IMR-90 (cell line): ENCODE measurements at regions not wholly inside any gene's neighbourhood (a gene's known extent, or its start where the extent isn't known, plus 50 kb on each side); places are given as distances from the start of the nearest gene placed in this dataset.

ENCODE experiments used
- ATAC-seq: fragments of 200-7000 bp; cut with Tn5 transposase; 2 replicates; pipeline ENCODE4 v1.9.1; 2020; ENCODE audit warnings: low read depth, mild to moderate bottlenecking, moderate library complexity
- BruUV-seq: library from RNA; stranded (reverse); fragments of 400-500 nt; replicated peaks from 2 replicates; lab custom pipeline; 2021; lab: Mats Ljungman, UMichigan
- CTCF ChIA-PET: fragments of 300-600 bp; formaldehyde crosslinking; extraction: SDS; loops from one replicate; lab custom pipeline; 2021; ENCODE audit warnings: antibody characterized with exemption; lab: Yijun Ruan, JAX
- POLR2A ChIA-PET: fragments of 300-600 bp; sonication (Branson Sonifier 250); formaldehyde crosslinking; loops from one replicate; lab custom pipeline; 2022; ENCODE audit warnings: antibody characterized with exemption; ENCODE audit not compliant: unreplicated experiment; lab: Charles Lee
- DNase-seq: peaks from one replicate; pipeline ENCODE4 v3.0.0; 2013
- H2AFZ ChIP-seq: replicated peaks from 2 replicates; pipeline ENCODE3; 2013; ENCODE audit warnings: low read length, mild to moderate bottlenecking; ENCODE audit not compliant: poor library complexity
- H2AK5ac ChIP-seq: 2 replicates; pipeline ENCODE4 v1.6.1; 2013; ENCODE audit warnings: low read depth, low read length, inconsistent platforms
- H2AK9ac ChIP-seq: replicated peaks from 2 replicates; pipeline ENCODE3; 2013; ENCODE audit warnings: mild to moderate bottlenecking, low read depth, low read length, moderate library complexity; ENCODE audit not compliant: poor library complexity
- H2BK120ac ChIP-seq: 2 replicates; pipeline ENCODE4 v1.6.1; 2013; ENCODE audit warnings: low read depth, low read length, inconsistent platforms
- H2BK15ac ChIP-seq: 3 replicates; pipeline ENCODE4 v1.6.1; 2013; ENCODE audit warnings: low read depth, low read length, inconsistent platforms
- H2BK20ac ChIP-seq: 2 replicates; pipeline ENCODE4 v1.6.1; 2013; ENCODE audit warnings: low read depth, mild to moderate bottlenecking, inconsistent platforms, low read length, moderate library complexity
- H2BK5ac ChIP-seq: 2 replicates; pipeline ENCODE4 v1.6.1; 2013; ENCODE audit warnings: mild to moderate bottlenecking, low read depth, low read length, inconsistent platforms; ENCODE audit not compliant: poor library complexity, severe bottlenecking
- H3K14ac ChIP-seq: replicated peaks from 2 replicates; pipeline ENCODE4 v1.6.1; 2013; ENCODE audit warnings: low read depth, low read length, inconsistent platforms
- H3K18ac ChIP-seq: 2 replicates; pipeline ENCODE4 v1.6.1; 2013; ENCODE audit warnings: low read depth, low read length, control low read depth
- H3K23ac ChIP-seq: 2 replicates; pipeline ENCODE4 v1.6.1; 2013; ENCODE audit warnings: low read depth, low read length, inconsistent platforms
- H3K27ac ChIP-seq: 2 replicates; pipeline ENCODE4 v1.5.1; 2013; ENCODE audit warnings: mild to moderate bottlenecking, control low read depth, low read length; ENCODE audit not compliant: insufficient read depth
- H3K27me3 ChIP-seq: 2 replicates; pipeline ENCODE4 v1.6.1; 2013; ENCODE audit warnings: low read length; ENCODE audit not compliant: control insufficient read depth, insufficient read depth
- H3K36me3 ChIP-seq: 2 replicates; pipeline ENCODE4 v1.6.1; 2013; ENCODE audit warnings: low read length, mixed read lengths; ENCODE audit not compliant: control insufficient read depth, insufficient read depth
- H3K4ac ChIP-seq: 2 replicates; pipeline ENCODE4 v1.6.1; 2013; ENCODE audit warnings: low read depth, low read length, inconsistent platforms
- H3K4me1 ChIP-seq: 2 replicates; pipeline ENCODE4 v1.6.1; 2013; ENCODE audit warnings: low read length, mixed read lengths; ENCODE audit not compliant: control insufficient read depth, insufficient read depth
- H3K4me2 ChIP-seq: 2 replicates; pipeline ENCODE4 v1.6.1; 2013; ENCODE audit warnings: low read depth, mild to moderate bottlenecking, control low read depth, low read length, moderate library complexity
- H3K4me3 ChIP-seq: 2 replicates; pipeline ENCODE4 v1.5.1; 2013; ENCODE audit warnings: low read depth, mild to moderate bottlenecking, control low read depth, low read length, moderate library complexity; ENCODE audit not compliant: insufficient read depth
- H3K56ac ChIP-seq: 2 replicates; pipeline ENCODE4 v1.6.1; 2013; ENCODE audit warnings: low read length, inconsistent platforms; ENCODE audit not compliant: insufficient read depth; ENCODE audit errors: extremely low read depth
- H3K79me1 ChIP-seq, 2 experiments: 2 replicates each; pipeline ENCODE4 v1.6.1; 2013; ENCODE audit warnings: low read length in 2 of 2, inconsistent platforms in 1 of 2, low read depth in 1 of 2
- H3K9ac ChIP-seq: 2 replicates; pipeline ENCODE4 v1.6.1; 2013; ENCODE audit warnings: low read depth, low read length, control low read depth
- H3K9me1 ChIP-seq: 2 replicates; pipeline ENCODE4 v1.6.1; 2013; ENCODE audit warnings: low read length, inconsistent platforms; ENCODE audit not compliant: insufficient read depth
- H3K9me3 ChIP-seq: 2 replicates; pipeline ENCODE4 v1.6.1; 2013; ENCODE audit warnings: low read length; ENCODE audit not compliant: control insufficient read depth, insufficient read depth
- H4K20me1 ChIP-seq: 2 replicates; pipeline ENCODE4 v1.6.1; 2013; ENCODE audit warnings: low read length, inconsistent platforms; ENCODE audit not compliant: insufficient read depth
- H4K5ac ChIP-seq: 2 replicates; pipeline ENCODE4 v1.6.1; 2013; ENCODE audit warnings: mild to moderate bottlenecking, low read depth, low read length, control low read depth
- H4K8ac ChIP-seq, 2 experiments: 2 replicates each; pipeline ENCODE4 v1.6.1; 2013; ENCODE audit warnings: low read depth in 2 of 2, low read length in 2 of 2, control low read depth in 1 of 2, inconsistent platforms in 1 of 2
- H4K91ac ChIP-seq: 2 replicates; pipeline ENCODE4 v1.6.1; 2013; ENCODE audit warnings: low read depth, low read length, inconsistent platforms; ENCODE audit not compliant: insufficient read depth
- CEBPB ChIP-seq: IDR thresholded peaks from 2 replicates; pipeline ENCODE4 v1.6.1; 2012; ENCODE audit warnings: low read depth, low read length, improper control_type of control experiment
- MAFK ChIP-seq: IDR thresholded peaks from 2 replicates; pipeline ENCODE4 v1.6.1; 2012; ENCODE audit warnings: low read depth, low read length, improper control_type of control experiment
- WGBS, 2 experiments: methylation state at CpG; one replicate each; pipeline versions ENCODE4 v1.1.5 to v1.1.7; 2013; ENCODE audit warnings: missing lambda C conversion rate in 2 of 2; ENCODE audit not compliant: insufficient read length in 1 of 2; ENCODE audit errors: extremely low coverage in 2 of 2; 5-methylcytosine and 5-hydroxymethylcytosine counted together
- dilution Hi-C: fragments of 300-500 bp; cut with HindIII; formaldehyde crosslinking; loops from one replicate; pipeline ENCODE4 v1.14.3; 2018; ENCODE audit warnings: low sequenced_read_pairs; ENCODE audit not compliant: unreplicated experiment
- in situ Hi-C: fragments of 300-500 bp; cut with MboI; formaldehyde crosslinking; loops from 3 replicates; pipeline ENCODE4 v1.14.3; 2019; ENCODE audit warnings: low sequenced_read_pairs, inconsistent platforms, mixed read lengths
- intact Hi-C: fragments of 100-400 bp; cut with micrococcal nuclease; formaldehyde crosslinking; loops from 2 replicates; pipeline ENCODE4 v1.10.0; 2022

DNA sequence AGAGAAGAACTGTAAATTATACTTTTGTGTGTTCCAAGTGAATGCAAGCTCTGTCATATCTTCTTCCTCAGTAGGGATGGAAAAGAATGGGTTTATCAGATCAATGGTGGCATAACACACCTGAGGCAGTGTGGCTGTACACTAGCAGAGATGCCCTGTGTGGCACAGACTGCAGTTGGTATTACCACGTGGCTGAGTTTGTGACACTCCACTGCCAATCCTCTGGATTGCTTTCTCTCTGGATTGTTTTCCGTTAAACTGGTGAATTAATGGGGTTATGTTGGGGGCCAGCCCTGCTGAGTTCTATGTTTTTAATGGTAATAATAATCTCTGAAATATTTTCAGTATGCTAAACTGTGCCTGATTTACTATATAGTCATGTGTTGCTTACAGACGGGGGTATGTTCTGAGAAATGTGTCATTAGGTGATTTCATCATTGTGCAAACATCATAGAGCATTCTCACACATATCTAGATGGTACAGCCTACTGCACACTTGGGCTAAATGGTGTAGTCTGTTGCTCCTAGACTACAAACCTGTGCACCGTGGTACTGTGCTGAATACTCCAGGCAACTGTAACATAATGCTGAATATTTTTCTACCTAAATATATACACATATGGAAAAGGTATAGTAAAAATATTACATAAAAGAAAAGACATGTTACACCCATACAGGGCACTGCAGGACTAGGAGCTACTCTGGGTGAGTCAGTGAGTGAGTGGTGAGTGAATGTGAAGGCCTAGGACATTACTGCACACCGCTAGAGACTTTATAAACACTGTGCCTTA, 84.7 kb upstream of the ST6GAL2 start:
- H2AFZ ChIP-seq: no peak overlapping the region
- H3K4me2 ChIP-seq: no peak overlapping the region
- no peak overlapping the region for H2BK15ac ChIP-seq
- no peak overlapping the region for H2BK120ac ChIP-seq
- H3K4ac ChIP-seq: no peak overlapping the region
- in situ Hi-C loops (no loop called here), dilution Hi-C loops (no loop called here), intact Hi-C loops (no loop called here)
- H3K18ac ChIP-seq: no peak overlapping the region
- peaks cover 5% of the 10 kb centered on the region; the same call in 1 of the 2 replicates for H3K9me3 ChIP-seq
- H3K14ac ChIP-seq: no peak overlapping the region
- no peaks in the 10 kb centered on the region for H4K20me1 ChIP-seq
- no peak for TF ChIP-seq MAFK
- TF ChIP-seq CEBPB: peak; percentile 66; the same call in 1 of the 2 replicates
- H3K27ac ChIP-seq: no peak overlapping the region
- H3K36me3 ChIP-seq: no peaks in the 10 kb centered on the region
- no peak overlapping the region for H2AK9ac ChIP-seq
- no peak overlapping the region for H4K5ac ChIP-seq
- H2BK20ac ChIP-seq: no peak overlapping the region
- peak; percentile 40 for DNase-seq
- no peak overlapping the region for H3K23ac ChIP-seq
- POLR2A ChIA-PET: no interaction called here
- no peak overlapping the region for H2AK5ac ChIP-seq
- no peak overlapping the region for H2BK5ac ChIP-seq
- H4K8ac ChIP-seq: no peak overlapping the region
- 17% methylated on average over 1 of the region's 5 CpGs; no CpG with 5 or more reads in 1 of the 2 experiments for WGBS, 2 experiments
- ATAC-seq: peak; percentile 27; the same call in 1 of the 2 replicates
- no peak overlapping the region for H3K56ac ChIP-seq
- no peaks in the 10 kb centered on the region for H3K4me1 ChIP-seq
- H3K4me3 ChIP-seq: no peak overlapping the region
- no peaks in the 10 kb centered on the region for H3K79me1 ChIP-seq
- H4K91ac ChIP-seq: no peak overlapping the region
- no peaks in the 10 kb centered on the region for H3K9me1 ChIP-seq
- H3K9ac ChIP-seq: no peak overlapping the region
- no TSS peak for BruUV-seq
- no peaks in the 10 kb centered on the region for H3K27me3 ChIP-seq
- CTCF ChIA-PET: no interaction called here
